Stimulated activated CD8-positive, alpha-beta memory T cell treated with anti-CD3 and anti-CD28 coated beads, Interleukin-4, amount 100 ng/mL, for 48 hours (primary cell): ENCODE measurements at regions not wholly inside any gene's neighbourhood (a gene's known extent, or its start where the extent isn't known, plus 50 kb on each side); places are given as distances from the start of the nearest gene placed in this dataset.
A peak's percentile ranks its signal among the peaks of the same experiment; 100 is the strongest.

Source experiments
- DNase-seq: peaks from one replicate; pipeline ENCODE4 v3.0.0-alpha.2; 2020

GRCh38 chr18:41752826-41753225 is 202.2 kb upstream of the PIK3C3 start:
- DNase-seq, result no peak

GRCh38 chr18:41751652-41752051 is 203.4 kb upstream of the PIK3C3 start:
- no peak for DNase-seq

- no peak for DNase-seq
Observed at GRCh38 chr18:41751161-41751560, 203.9 kb upstream of the PIK3C3 start.

- DNase-seq, result no peak
Observed at GRCh38 chr18:41747723-41748242, 207.3 kb upstream of the PIK3C3 start.

GRCh38 chr18:41745166-41746049 is 209.6 kb upstream of the PIK3C3 start:
- DNase-seq, result peak; percentile 42

GRCh38 chr18:41744421-41745030 is 210.5 kb upstream of the PIK3C3 start:
- no peak for DNase-seq

- no peak for DNase-seq
Observed at GRCh38 chr18:41737218-41737617, 217.8 kb upstream of the PIK3C3 start.

GRCh38 chr18:41734917-41735316 is 220.1 kb upstream of the PIK3C3 start:
- no peak for DNase-seq

GRCh38 chr18:41732356-41732755 is 222.7 kb upstream of the PIK3C3 start:
- no peak for DNase-seq

GRCh38 chr18:41731884-41732283 is 223.2 kb upstream of the PIK3C3 start:
- DNase-seq, result no peak

- DNase-seq, result no peak
Observed at GRCh38 chr18:41724195-41724594, 230.8 kb upstream of the PIK3C3 start.

- no peak for DNase-seq
Observed at GRCh38 chr18:41721103-41721790, 233.8 kb upstream of the PIK3C3 start.

GRCh38 chr18:41720226-41720625 is 234.8 kb upstream of the PIK3C3 start:
- DNase-seq, result no peak

GRCh38 chr18:41719808-41720207 is 235.2 kb upstream of the PIK3C3 start:
- DNase-seq, result no peak

- no peak for DNase-seq
Observed at GRCh38 chr18:41714872-41715271, 240.2 kb upstream of the PIK3C3 start.

- no peak for DNase-seq
Observed at GRCh38 chr18:41713969-41714825, 240.8 kb upstream of the PIK3C3 start.

- no peak for DNase-seq
Observed at GRCh38 chr18:41706301-41706700, 248.7 kb upstream of the PIK3C3 start.

GRCh38 chr18:41703744-41704530 is 251.1 kb upstream of the PIK3C3 start:
- DNase-seq, result no peak

- DNase-seq, result no peak
Observed at GRCh38 chr18:41700416-41700815, 254.6 kb upstream of the PIK3C3 start.

GRCh38 chr18:41695441-41695840 is 259.6 kb upstream of the PIK3C3 start:
- DNase-seq, result no peak

GRCh38 chr18:41693008-41693407 is 262.0 kb upstream of the PIK3C3 start:
- DNase-seq, result no peak
